Keratinocyte (primary cell): ENCODE measurements at regions not wholly inside any gene's neighbourhood (a gene's known extent, or its start where the extent isn't known, plus 50 kb on each side); places are given as distances from the start of the nearest gene placed in this dataset.

Experiments
- CTCF ChIP-seq, 3 experiments: IDR thresholded peaks in 1 of 3; conservative IDR thresholded peaks in 1 of 3; optimal IDR thresholded peaks in 1 of 3; 2 replicates in 2 of 3; 3 replicates in 1 of 3; pipeline versions ENCODE3 to v1.5.1; 2011; ENCODE audit warnings: low read length in 3 of 3, mild to moderate bottlenecking in 3 of 3, moderate library complexity in 2 of 3, control low read depth in 1 of 3, inconsistent platforms in 1 of 3; ENCODE audit not compliant: insufficient read depth in 2 of 3; ENCODE audit errors: extremely low read depth in 1 of 3
- EZH2 ChIP-seq: IDR thresholded peaks from one replicate; pipeline ENCODE4 v1.6.1; 2012; ENCODE audit warnings: inconsistent platforms, mild to moderate bottlenecking, low read length, moderate library complexity

- TF ChIP-seq CTCF (optimal IDR thresholded peaks at IDR 0.05 in 1 of 3, IDR thresholded peaks at IDR 0.05 in 1 of 3, conservative IDR thresholded peaks at IDR 0.05 in 1 of 3; ENCODE audit: extremely low read depth in 1 of 3, insufficient read depth in 2 of 3, low read length in 3 of 3) (no peak), EZH2 (no peak)
Observed at GRCh38 chr6:165728216-165728615, 65.2 kb upstream of the PDE10A start.
